NCI-H1694 (cell line): ENCODE measurements at regions not wholly inside any gene's neighbourhood (a gene's known extent, or its start where the extent isn't known, plus 50 kb on each side); places are given as distances from the start of the nearest gene placed in this dataset.

Experiments used
- DNase-seq: peaks from one replicate; lab custom pipeline; 2025; lab: John Stamatoyannopoulos, UW

GRCh38 chr10:53749439-53749838, 976.9 kb upstream of the MBL2 start:
- DNase-seq: no peak

- DNase-seq: no peak
Measured at GRCh38 chr10:53748319-53748718, 975.7 kb upstream of the MBL2 start.

- DNase-seq: no peak
Measured at GRCh38 chr10:53744746-53745145, 972.2 kb upstream of the MBL2 start.

GRCh38 chr10:53744176-53744575, 971.6 kb upstream of the MBL2 start:
- no peak for DNase-seq

GRCh38 chr10:53737132-53737531, 964.5 kb upstream of the MBL2 start:
- no peak for DNase-seq

- DNase-seq: no peak
Measured at GRCh38 chr10:53726921-53727320, 954.3 kb upstream of the MBL2 start.

- DNase-seq: no peak
Measured at GRCh38 chr10:53724581-53724980, 952.0 kb upstream of the MBL2 start.

- no peak for DNase-seq
Measured at GRCh38 chr10:53719658-53720057, 947.1 kb upstream of the MBL2 start.

GRCh38 chr10:53716156-53716555, 943.6 kb upstream of the MBL2 start:
- DNase-seq: no peak

- DNase-seq: no peak
Measured at GRCh38 chr10:53713431-53713830, 940.8 kb upstream of the MBL2 start.

- no peak for DNase-seq
Measured at GRCh38 chr10:53702489-53702888, 929.9 kb upstream of the MBL2 start.

GRCh38 chr10:53701213-53701612, 928.6 kb upstream of the MBL2 start:
- no peak for DNase-seq

- DNase-seq: no peak
Measured at GRCh38 chr10:53700278-53700677, 927.7 kb upstream of the MBL2 start.

- no peak for DNase-seq
Measured at GRCh38 chr10:53699684-53700083, 927.1 kb upstream of the MBL2 start.

GRCh38 chr10:53699231-53699630, 926.6 kb upstream of the MBL2 start:
- DNase-seq: no peak

- DNase-seq: no peak
Measured at GRCh38 chr10:53697038-53697437, 924.5 kb upstream of the MBL2 start.

- no peak for DNase-seq
Measured at GRCh38 chr10:53690524-53691240, 918.1 kb upstream of the MBL2 start.

- no peak for DNase-seq
Measured at GRCh38 chr10:53687800-53688199, 915.2 kb upstream of the MBL2 start.

GRCh38 chr10:53682885-53683284, 910.3 kb upstream of the MBL2 start:
- DNase-seq: no peak

GRCh38 chr10:53682458-53682857, 909.9 kb upstream of the MBL2 start:
- DNase-seq: no peak

- DNase-seq: no peak
Measured at GRCh38 chr10:53679666-53680065, 907.1 kb upstream of the MBL2 start.

GRCh38 chr10:53675177-53675576, 902.6 kb upstream of the MBL2 start:
- no peak for DNase-seq

GRCh38 chr10:53667063-53667462, 894.5 kb upstream of the MBL2 start:
- DNase-seq: no peak

- no peak for DNase-seq
Measured at GRCh38 chr10:53664282-53665019, 891.9 kb upstream of the MBL2 start.
